ENCODE measurements at regions not wholly inside any gene's neighbourhood (a gene's known extent, or its start where the extent isn't known, plus 50 kb on each side); places are given as distances from the start of the nearest gene placed in this dataset.

- DNase-seq (ENCODE audit: low read depth), result no peak
These were observed 206.5 kb upstream of the CTAGE1 start for GRCh38 chr18:22624176-22624575.

GRCh38 chr18:22625406-22625805, 207.7 kb upstream of the CTAGE1 start:
- DNase-seq (ENCODE audit: low read depth), result no peak

GRCh38 chr18:22626771-22627170, 209.1 kb upstream of the CTAGE1 start:
- DNase-seq (ENCODE audit: low read depth), result no peak

- no peak for DNase-seq (ENCODE audit: low read depth)
These were observed 209.8 kb upstream of the CTAGE1 start for GRCh38 chr18:22627506-22627905.

- DNase-seq (ENCODE audit: low read depth), result no peak
These were observed 211.2 kb upstream of the CTAGE1 start for GRCh38 chr18:22628795-22629510.

- no peak for DNase-seq (ENCODE audit: low read depth)
These were observed 213.3 kb upstream of the CTAGE1 start for GRCh38 chr18:22630980-22631379.

GRCh38 chr18:22632191-22632590, 214.5 kb upstream of the CTAGE1 start:
- no peak for DNase-seq (ENCODE audit: low read depth)

GRCh38 chr18:22634464-22634863, 216.7 kb upstream of the CTAGE1 start:
- DNase-seq (ENCODE audit: low read depth), result no peak

- no peak for DNase-seq (ENCODE audit: low read depth)
These were observed 220.1 kb upstream of the CTAGE1 start for GRCh38 chr18:22637787-22638186.

- no peak for DNase-seq (ENCODE audit: low read depth)
These were observed 221.3 kb upstream of the CTAGE1 start for GRCh38 chr18:22639026-22639463.

- no peak for DNase-seq (ENCODE audit: low read depth)
These were observed 221.8 kb upstream of the CTAGE1 start for GRCh38 chr18:22639561-22639960.

GRCh38 chr18:22640281-22640842, 222.6 kb upstream of the CTAGE1 start:
- DNase-seq (ENCODE audit: low read depth), result no peak

- DNase-seq (ENCODE audit: low read depth), result no peak
These were observed 224.2 kb upstream of the CTAGE1 start for GRCh38 chr18:22641958-22642357.

GRCh38 chr18:22643731-22644130, 226.0 kb upstream of the CTAGE1 start:
- DNase-seq (ENCODE audit: low read depth), result no peak

- DNase-seq (ENCODE audit: low read depth), result no peak
These were observed 232.5 kb upstream of the CTAGE1 start for GRCh38 chr18:22650247-22650646.

- no peak for DNase-seq (ENCODE audit: low read depth)
These were observed 239.9 kb upstream of the CTAGE1 start for GRCh38 chr18:22657619-22658018.

GRCh38 chr18:22658318-22658717, 240.6 kb upstream of the CTAGE1 start:
- no peak for DNase-seq (ENCODE audit: low read depth)

GRCh38 chr18:22663378-22663777, 245.7 kb upstream of the CTAGE1 start:
- DNase-seq (ENCODE audit: low read depth), result no peak

GRCh38 chr18:22666411-22666940, 248.8 kb upstream of the CTAGE1 start:
- DNase-seq (ENCODE audit: low read depth), result no peak

GRCh38 chr18:22667156-22667555, 249.4 kb upstream of the CTAGE1 start:
- no peak for DNase-seq (ENCODE audit: low read depth)

GRCh38 chr18:22667616-22668422, 250.1 kb upstream of the CTAGE1 start:
- no peak for DNase-seq (ENCODE audit: low read depth)

GRCh38 chr18:22668496-22668895, 250.8 kb upstream of the CTAGE1 start:
- DNase-seq (ENCODE audit: low read depth), result no peak

- DNase-seq (ENCODE audit: low read depth), result no peak
These were observed 253.2 kb upstream of the CTAGE1 start for GRCh38 chr18:22670914-22671313.

All from forelimb muscle (tissue), 1 donor.